HCEC 1CT (cell line): ENCODE measurements at regions not wholly inside any gene's neighbourhood (a gene's known extent, or its start where the extent isn't known, plus 50 kb on each side); places are given as distances from the start of the nearest gene placed in this dataset.
"Not testable (repeated sequence)": the region's sequence is repeated elsewhere in the genome, so short reads cannot be mapped to it uniquely, and the experiment has no call there.

ENCODE experiments used
- DNase-seq: peaks from one replicate; pipeline ENCODE4 v3.0.0-alpha.2; 2017

GRCh38 chr2:185393091-185393490 is 345.5 kb upstream of the FSIP2 start:
- DNase-seq = no peak

GRCh38 chr2:185402474-185402873 is 336.1 kb upstream of the FSIP2 start:
- DNase-seq = no peak

- DNase-seq = peak; percentile 25
Measured at GRCh38 chr2:185404578-185404977, 334.0 kb upstream of the FSIP2 start.

- peak; percentile 33 for DNase-seq
Measured at GRCh38 chr2:185417111-185417510, 321.5 kb upstream of the FSIP2 start.

- no peak for DNase-seq
Measured at GRCh38 chr2:185417688-185418087, 320.9 kb upstream of the FSIP2 start.

- not testable (repeated sequence) for DNase-seq
Measured at GRCh38 chr2:185424958-185425629, 313.5 kb upstream of the FSIP2 start.

- no peak for DNase-seq
Measured at GRCh38 chr2:185428000-185428399, 310.6 kb upstream of the FSIP2 start.

- peak; percentile 74 for DNase-seq
Measured at GRCh38 chr2:185433824-185434223, 304.8 kb upstream of the FSIP2 start.

GRCh38 chr2:185436787-185437372 is 301.7 kb upstream of the FSIP2 start:
- no peak for DNase-seq

- no peak for DNase-seq
Measured at GRCh38 chr2:185441486-185442005, 297.1 kb upstream of the FSIP2 start.

- DNase-seq = peak; percentile 93
Measured at GRCh38 chr2:185456517-185456916, 282.1 kb upstream of the FSIP2 start.

GRCh38 chr2:185463481-185463880 is 275.1 kb upstream of the FSIP2 start:
- DNase-seq = no peak

- DNase-seq = no peak
Measured at GRCh38 chr2:185466915-185467314, 271.7 kb upstream of the FSIP2 start.

- no peak for DNase-seq
Measured at GRCh38 chr2:185471441-185471840, 267.2 kb upstream of the FSIP2 start.

- no peak for DNase-seq
Measured at GRCh38 chr2:185472574-185472973, 266.0 kb upstream of the FSIP2 start.

- no peak for DNase-seq
Measured at GRCh38 chr2:185473838-185474237, 264.8 kb upstream of the FSIP2 start.

GRCh38 chr2:185475914-185476313 is 262.7 kb upstream of the FSIP2 start:
- DNase-seq = no peak

- DNase-seq = peak; percentile 70
Measured at GRCh38 chr2:185477452-185477851, 261.2 kb upstream of the FSIP2 start.

GRCh38 chr2:185484602-185485001 is 254.0 kb upstream of the FSIP2 start:
- no peak for DNase-seq

- peak; percentile 37 for DNase-seq
Measured at GRCh38 chr2:185502351-185502750, 236.3 kb upstream of the FSIP2 start.

- no peak for DNase-seq
Measured at GRCh38 chr2:185507719-185508118, 230.9 kb upstream of the FSIP2 start.

- no peak for DNase-seq
Measured at GRCh38 chr2:185510060-185510459, 228.5 kb upstream of the FSIP2 start.

- no peak for DNase-seq
Measured at GRCh38 chr2:185511925-185512324, 226.7 kb upstream of the FSIP2 start.

GRCh38 chr2:185522472-185522871 is 216.1 kb upstream of the FSIP2 start:
- no peak for DNase-seq

- not testable (repeated sequence) for DNase-seq
Measured at GRCh38 chr2:185524242-185524641, 214.4 kb upstream of the FSIP2 start.
